Caco-2 (cell line): ENCODE measurements at regions not wholly inside any gene's neighbourhood (a gene's known extent, or its start where the extent isn't known, plus 50 kb on each side); places are given as distances from the start of the nearest gene placed in this dataset.

Source experiments
- BruUV-seq: library from RNA; stranded (reverse); fragments of 400-500 nt; replicated peaks from 2 replicates; lab custom pipeline; 2021; lab: Mats Ljungman, UMichigan
- CTCF ChIA-PET: fragments of 300-600 bp; sonication (Branson Sonifier 250); formaldehyde crosslinking; loops from one replicate; lab custom pipeline; 2022; ENCODE audit warnings: antibody characterized with exemption; lab: Charles Lee
- POLR2A ChIA-PET: fragments of 300-600 bp; sonication (Branson Sonifier 250); formaldehyde crosslinking; loops from one replicate; lab custom pipeline; 2022; ENCODE audit warnings: antibody characterized with exemption; lab: Charles Lee
- DNase-seq, 2 experiments: peaks; one replicate each; pipeline versions ENCODE4 v3.0.0 to v3.0.0-alpha.2; 2020 to 2022
- H3K27me3 ChIP-seq: replicated peaks from 2 replicates; pipeline ENCODE4 v1.6.0; 2011; ENCODE audit warnings: low read length; ENCODE audit not compliant: control insufficient read depth, insufficient read depth
- H3K36me3 ChIP-seq: 2 replicates; pipeline ENCODE4 v1.5.1; 2011; ENCODE audit warnings: low read length; ENCODE audit not compliant: control insufficient read depth, insufficient read depth
- H3K4me1 ChIP-seq: fragments of 250-450 bp; sonication (Bioruptor Pico); 2 replicates; pipeline ENCODE4 v1.5.1; 2020; ENCODE audit warnings: mild to moderate bottlenecking
- H3K4me3 ChIP-seq: 2 replicates; pipeline ENCODE4 v1.5.1; 2011; ENCODE audit warnings: low read depth, mild to moderate bottlenecking, control low read depth, low read length
- H3K9me3 ChIP-seq: fragments of 250-450 bp; sonication (Bioruptor Pico); 2 replicates; pipeline ENCODE4 v1.5.1; 2020; ENCODE audit warnings: mild to moderate bottlenecking, moderate library complexity
- H3K27ac Mint-ChIP-seq: one replicate; pipeline ENCODE4 v1.8.0; 2022; ENCODE audit warnings: mixed read lengths; ENCODE audit not compliant: unreplicated experiment
- H3K27me3 Mint-ChIP-seq: one replicate; pipeline ENCODE4 v1.8.0; 2022; ENCODE audit warnings: mixed read lengths; ENCODE audit not compliant: insufficient read depth, unreplicated experiment
- H3K36me3 Mint-ChIP-seq: one replicate; pipeline ENCODE4 v1.8.0; 2022; ENCODE audit warnings: mild to moderate bottlenecking, mixed read lengths; ENCODE audit not compliant: insufficient read depth, unreplicated experiment
- H3K4me1 Mint-ChIP-seq: one replicate; pipeline ENCODE4 v1.8.0; 2022; ENCODE audit warnings: low read depth, mixed read lengths; ENCODE audit not compliant: unreplicated experiment
- H3K4me3 Mint-ChIP-seq: one replicate; pipeline ENCODE4 v1.8.0; 2022; ENCODE audit warnings: mild to moderate bottlenecking, moderate library complexity, mixed read lengths; ENCODE audit not compliant: unreplicated experiment
- H3K9me3 Mint-ChIP-seq: one replicate; pipeline ENCODE4 v1.8.0; 2022; ENCODE audit warnings: mixed read lengths; ENCODE audit not compliant: unreplicated experiment
- intact Hi-C: fragments of 100-400 bp; cut with micrococcal nuclease; formaldehyde crosslinking; loops from one replicate; pipeline ENCODE4 v1.10.0; 2022; ENCODE audit not compliant: unreplicated experiment
- TF ChIP-seq, protein P1 (sequence below), 2 experiments: fragments of 200-600 bp in 1 of 2; IDR thresholded peaks; 1 replicate in 1 of 2; 2 replicates in 1 of 2; pipeline versions ENCODE4 v1.5.1 to v1.8.0; 2011 to 2022; ENCODE audit warnings: antibody characterized with exemption in 1 of 2, control low read depth in 1 of 2, inconsistent platforms in 1 of 2, low read depth in 1 of 2, low read length in 1 of 2, mild to moderate bottlenecking in 1 of 2, moderate library complexity in 1 of 2; ENCODE audit not compliant: insufficient read depth in 1 of 2, severe bottlenecking in 1 of 2, unreplicated experiment in 1 of 2

DNA sequence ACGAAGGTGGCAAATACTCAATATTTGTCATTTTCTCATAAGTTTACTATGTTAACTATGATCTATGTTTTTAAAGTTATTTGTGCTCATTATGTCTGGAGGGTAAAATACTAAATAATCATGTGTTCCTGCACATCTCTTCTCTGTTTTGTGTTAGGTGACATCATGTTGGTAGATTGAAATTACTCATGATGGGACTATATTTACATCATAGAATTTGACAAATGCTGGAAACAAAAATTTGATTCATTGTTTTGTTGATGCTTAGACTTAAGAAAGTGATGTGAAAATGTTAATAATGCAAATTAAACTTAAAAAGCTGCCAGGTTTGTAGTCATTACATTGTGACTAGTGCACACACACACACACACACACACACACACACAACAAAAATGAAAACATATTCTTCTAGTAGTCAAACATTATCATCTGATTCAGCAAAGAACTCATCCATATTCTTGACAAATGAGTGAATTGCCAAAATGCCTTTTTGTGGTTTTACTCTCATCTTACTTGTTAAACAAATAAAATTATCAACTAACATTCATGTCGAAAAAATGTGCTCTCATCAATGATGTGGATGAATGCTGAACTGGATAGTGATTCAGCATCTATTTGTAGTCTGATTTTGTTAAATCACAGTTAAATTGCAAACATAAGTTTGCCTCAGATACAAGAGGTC, 870.7 kb downstream of the BRINP3 start:
- no peaks in the 10 kb centered on the region for H3K36me3 Mint-ChIP-seq
- H3K4me3 Mint-ChIP-seq: no peak overlapping the region
- H3K9me3 Mint-ChIP-seq: no peaks in the 10 kb centered on the region
- Histone ChIP-seq H3K9me3 (no peaks in the 10 kb centered on the region), H3K4me3 (no peak overlapping the region), H3K27me3 (no peaks in the 10 kb centered on the region), H3K4me1 (no peaks in the 10 kb centered on the region), H3K36me3 (no peaks in the 10 kb centered on the region)
- H3K27ac Mint-ChIP-seq: no peak overlapping the region
- ChIA-PET POLR2A (no interaction called here), CTCF (no interaction called here)
- no peaks in the 10 kb centered on the region for H3K27me3 Mint-ChIP-seq
- TF ChIP-seq, protein P1, sequence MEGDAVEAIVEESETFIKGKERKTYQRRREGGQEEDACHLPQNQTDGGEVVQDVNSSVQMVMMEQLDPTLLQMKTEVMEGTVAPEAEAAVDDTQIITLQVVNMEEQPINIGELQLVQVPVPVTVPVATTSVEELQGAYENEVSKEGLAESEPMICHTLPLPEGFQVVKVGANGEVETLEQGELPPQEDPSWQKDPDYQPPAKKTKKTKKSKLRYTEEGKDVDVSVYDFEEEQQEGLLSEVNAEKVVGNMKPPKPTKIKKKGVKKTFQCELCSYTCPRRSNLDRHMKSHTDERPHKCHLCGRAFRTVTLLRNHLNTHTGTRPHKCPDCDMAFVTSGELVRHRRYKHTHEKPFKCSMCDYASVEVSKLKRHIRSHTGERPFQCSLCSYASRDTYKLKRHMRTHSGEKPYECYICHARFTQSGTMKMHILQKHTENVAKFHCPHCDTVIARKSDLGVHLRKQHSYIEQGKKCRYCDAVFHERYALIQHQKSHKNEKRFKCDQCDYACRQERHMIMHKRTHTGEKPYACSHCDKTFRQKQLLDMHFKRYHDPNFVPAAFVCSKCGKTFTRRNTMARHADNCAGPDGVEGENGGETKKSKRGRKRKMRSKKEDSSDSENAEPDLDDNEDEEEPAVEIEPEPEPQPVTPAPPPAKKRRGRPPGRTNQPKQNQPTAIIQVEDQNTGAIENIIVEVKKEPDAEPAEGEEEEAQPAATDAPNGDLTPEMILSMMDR (IDR thresholded peaks at IDR 0.05; ENCODE audit: insufficient read depth in 1 of 2, low read depth in 1 of 2, low read length in 1 of 2, severe bottlenecking in 1 of 2, unreplicated experiment in 1 of 2): no peak
- no peak for DNase-seq
- intact Hi-C loops: no loop called here
- H3K4me1 Mint-ChIP-seq: no peaks in the 10 kb centered on the region
- BruUV-seq: no TSS peak

DNA sequence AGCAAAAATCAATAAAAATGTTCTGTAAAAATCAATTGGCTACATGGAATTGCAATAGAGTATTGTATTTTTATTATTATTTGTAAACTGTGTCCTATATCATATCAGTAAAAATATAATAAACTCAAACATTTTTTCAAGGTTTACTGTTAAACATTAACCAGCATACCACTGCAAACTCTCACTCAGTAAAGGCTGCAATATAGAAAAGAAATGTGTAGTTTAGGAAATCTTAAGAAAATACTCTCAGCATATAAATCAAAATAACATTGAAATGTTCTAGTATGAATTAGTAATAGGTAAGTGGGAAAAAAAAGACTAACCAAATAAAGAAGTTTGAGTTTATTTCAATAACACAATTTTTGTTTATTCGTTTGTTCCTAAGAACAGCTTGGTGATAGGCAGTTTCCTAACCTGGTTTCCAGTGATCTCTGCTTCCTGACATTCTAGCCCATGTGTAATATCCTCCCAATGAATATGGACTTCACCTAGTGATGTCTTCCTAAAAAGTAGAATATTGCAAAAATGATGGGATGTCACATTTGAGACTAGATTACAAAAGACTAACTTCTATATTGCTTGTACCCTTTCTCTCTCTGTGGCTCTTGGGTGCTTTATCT, 870.1 kb downstream of the BRINP3 start:
- DNase-seq: no peak
- Mint-ChIP-seq H3K36me3 (no peaks in the 10 kb centered on the region), H3K4me1 (no peaks in the 10 kb centered on the region), H3K9me3 (no peaks in the 10 kb centered on the region), H3K4me3 (no peak overlapping the region), H3K27me3 (no peaks in the 10 kb centered on the region), H3K27ac (no peak overlapping the region)
- no peaks in the 10 kb centered on the region for H3K4me1 ChIP-seq
- H3K9me3 ChIP-seq: no peaks in the 10 kb centered on the region
- H3K27me3 ChIP-seq: no peaks in the 10 kb centered on the region
- intact Hi-C loops: no loop called here
- POLR2A ChIA-PET: no interaction called here
- H3K36me3 ChIP-seq: no peaks in the 10 kb centered on the region
- no peak overlapping the region for H3K4me3 ChIP-seq
- BruUV-seq: no TSS peak
- TF ChIP-seq, protein P1 (IDR thresholded peaks at IDR 0.05; ENCODE audit: insufficient read depth in 1 of 2, low read depth in 1 of 2, low read length in 1 of 2, severe bottlenecking in 1 of 2, unreplicated experiment in 1 of 2): no peak
- CTCF ChIA-PET: no interaction called here

DNA sequence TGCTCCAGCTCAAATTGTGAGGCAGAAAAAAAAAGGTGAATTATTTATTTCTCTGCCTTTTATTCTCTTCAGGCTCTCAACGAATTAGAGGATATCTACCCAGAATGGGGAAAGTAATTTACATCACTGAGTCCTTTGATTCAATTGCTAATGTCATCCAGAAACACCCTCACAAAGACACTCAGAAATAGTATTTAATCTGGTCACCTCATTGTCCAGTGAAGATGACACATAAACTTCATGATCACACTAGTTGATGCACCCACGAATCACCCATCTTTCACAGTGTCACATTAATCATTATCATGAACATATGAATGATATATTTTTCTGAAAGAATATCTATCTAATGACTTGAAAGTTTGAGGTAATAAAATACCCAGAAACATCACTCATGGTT, 868.5 kb downstream of the BRINP3 start:
- Mint-ChIP-seq H3K4me3 (no peak overlapping the region), H3K4me1 (no peaks in the 10 kb centered on the region), H3K27me3 (no peaks in the 10 kb centered on the region), H3K36me3 (no peaks in the 10 kb centered on the region), H3K27ac (no peak overlapping the region), H3K9me3 (no peaks in the 10 kb centered on the region)
- H3K4me1 ChIP-seq: no peaks in the 10 kb centered on the region
- POLR2A ChIA-PET: no interaction called here
- no peak overlapping the region for H3K4me3 ChIP-seq
- intact Hi-C loops: no loop called here
- no peaks in the 10 kb centered on the region for H3K36me3 ChIP-seq
- BruUV-seq: no TSS peak
- H3K9me3 ChIP-seq: no peaks in the 10 kb centered on the region
- DNase-seq: no peak
- CTCF ChIA-PET: no interaction called here
- H3K27me3 ChIP-seq: no peaks in the 10 kb centered on the region
- TF ChIP-seq, protein P1 (IDR thresholded peaks at IDR 0.05; ENCODE audit: insufficient read depth in 1 of 2, low read depth in 1 of 2, low read length in 1 of 2, severe bottlenecking in 1 of 2, unreplicated experiment in 1 of 2): no peak
